Psoas muscle (tissue), 7 donors: ENCODE measurements at regions not wholly inside any gene's neighbourhood (a gene's known extent, or its start where the extent isn't known, plus 50 kb on each side); places are given as distances from the start of the nearest gene placed in this dataset.

Source experiments
- ATAC-seq, 4 donors: fragments of 200-7000 bp; cut with Tn5 transposase; one replicate each; pipeline ENCODE4 v1.9.1; 2020; ENCODE audit warnings: moderate library complexity in 3 of 4, mild to moderate bottlenecking in 2 of 4
- DNase-seq, 2 donors: peaks; one replicate each; pipeline ENCODE4 v3.0.0-alpha.2; 2020
- H3K27ac ChIP-seq: fragments of 200-600 bp; one replicate; pipeline ENCODE4 v1.8.0; 2022
- H3K27me3 ChIP-seq, 3 donors: fragments of 200-600 bp in 1 of 3; one replicate each; pipeline versions ENCODE4 v1.6.1 to v1.8.0; 2013 to 2022; ENCODE audit warnings: low read length in 2 of 3, mild to moderate bottlenecking in 2 of 3, moderate library complexity in 1 of 3; ENCODE audit not compliant: insufficient read depth in 3 of 3
- H3K36me3 ChIP-seq, 2 donors: fragments of 200-600 bp in 1 of 2; one replicate each; pipeline versions ENCODE4 v1.6.1 to v1.8.0; 2013 to 2022; ENCODE audit warnings: low read depth in 1 of 2, mild to moderate bottlenecking in 1 of 2, moderate library complexity in 1 of 2; ENCODE audit not compliant: insufficient read depth in 1 of 2
- H3K4me1 ChIP-seq: fragments of 200-600 bp; one replicate; pipeline ENCODE4 v1.8.0; 2022
- H3K4me3 ChIP-seq: fragments of 200-600 bp; one replicate; pipeline ENCODE4 v1.8.0; 2022; ENCODE audit warnings: mild to moderate bottlenecking
- H3K9me3 ChIP-seq: fragments of 200-600 bp; one replicate; pipeline ENCODE4 v1.8.0; 2022
- CTCF ChIP-seq: fragments of 200-600 bp; IDR thresholded peaks from one replicate; pipeline ENCODE4 v1.8.0; 2022; ENCODE audit warnings: antibody characterized with exemption
- WGBS, 3 donors: extraction: QIAGEN DNeasy Blood & Tissue Kit; methylation state at CpG; one replicate each; pipeline versions ENCODE4 v1.1.6 to v1.1.7; 2013; 5-methylcytosine and 5-hydroxymethylcytosine counted together
- intact Hi-C, 2 donors: fragments of 100-400 bp; cut with DNase I; formaldehyde crosslinking; loops; one replicate each; pipeline versions ENCODE4 v1.11.0 to v1.14.2; 2022
- donor health status: healthy with polysubstance abuse.
- donor health status: DM: no; HTN: no; CAD: no; lungs with moderate emphysema.
- donor health status: Bipolar disorder and iron deficiency.
- donor health status: healthy.
- donor health status: DM: yes; HTN: yes; CAD: no.
- donor health status: DM: no; HTN: no; CAD: no.
- donor health status: DM: yes; HTN: yes; CAD: no.

GRCh38 chr1:29782846-29783507 is 546.7 kb downstream of the PTPRU start:
- H3K27ac ChIP-seq, result no peak overlapping the region
- no peaks in the 10 kb centered on the region for H3K4me1 ChIP-seq
- WGBS, 3 donors, result 70 to 77% (median 75%) methylated on average over 6 of the region's 6 CpGs
- H3K27me3 ChIP-seq, result peaks cover 0 to 49% (median 5%) of the 10 kb centered on the region in 3 donors
- H3K36me3 ChIP-seq, result no peaks in the 10 kb centered on the region
- DNase-seq, result no peak
- TF ChIP-seq CTCF, result no peak
- intact Hi-C loops, result no loop called here
- ATAC-seq, result no peak
- no peak overlapping the region for H3K4me3 ChIP-seq
- no peaks in the 10 kb centered on the region for H3K9me3 ChIP-seq

- DNase-seq, result no peak
- no peak for ATAC-seq
- intact Hi-C loops, result no loop called here
- H3K4me3 ChIP-seq, result no peak overlapping the region
- peaks cover 0 to 36% (median 5%) of the 10 kb centered on the region in 3 donors for H3K27me3 ChIP-seq
- H3K9me3 ChIP-seq, result peaks cover 7% of the 10 kb centered on the region
- no peaks in the 10 kb centered on the region for H3K4me1 ChIP-seq
- H3K36me3 ChIP-seq, result no peaks in the 10 kb centered on the region
- WGBS, 3 donors, result 69 to 78% (median 78%) methylated on average over 5 of the region's 5 CpGs
- H3K27ac ChIP-seq, result no peak overlapping the region
- TF ChIP-seq CTCF, result no peak
Measured at GRCh38 chr1:29779146-29779545, 542.8 kb downstream of the PTPRU start.

GRCh38 chr1:29777522-29777921 is 541.2 kb downstream of the PTPRU start:
- no peak overlapping the region for H3K27ac ChIP-seq
- peaks cover 7% of the 10 kb centered on the region for H3K9me3 ChIP-seq
- no peak overlapping the region for H3K4me3 ChIP-seq
- peaks cover 0 to 36% (median 2%) of the 10 kb centered on the region in 3 donors for H3K27me3 ChIP-seq
- intact Hi-C loops, result no loop called here
- WGBS, 3 donors, result 75 to 87% (median 83%) methylated on average over 2 of the region's 2 CpGs
- H3K36me3 ChIP-seq, result no peaks in the 10 kb centered on the region
- ATAC-seq (no peak), DNase-seq (no peak)
- no peak for TF ChIP-seq CTCF
- peaks cover 4% of the 10 kb centered on the region for H3K4me1 ChIP-seq

GRCh38 chr1:29774355-29774754 is 538.0 kb downstream of the PTPRU start:
- DNase-seq (no peak), ATAC-seq (no peak)
- no peak overlapping the region for H3K27ac ChIP-seq
- no peak for TF ChIP-seq CTCF
- peaks cover 7% of the 10 kb centered on the region for H3K9me3 ChIP-seq
- no peak overlapping the region for H3K4me3 ChIP-seq
- intact Hi-C loops, result no loop called here
- H3K27me3 ChIP-seq, result peaks cover 0 to 17% (median 2%) of the 10 kb centered on the region in 3 donors
- no peaks in the 10 kb centered on the region for H3K36me3 ChIP-seq
- 91 to 99% (median 96%) methylated on average over 2 of the region's 2 CpGs for WGBS, 3 donors
- peaks cover 4% of the 10 kb centered on the region for H3K4me1 ChIP-seq

- Histone ChIP-seq H3K9me3 (peaks cover 7% of the 10 kb centered on the region), H3K36me3 (no peaks in the 10 kb centered on the region), H3K27me3 (peaks cover 1 to 19% (median 4%) of the 10 kb centered on the region in 3 donors), H3K27ac (no peak overlapping the region), H3K4me3 (no peak overlapping the region), H3K4me1 (peaks cover 4% of the 10 kb centered on the region)
- TF ChIP-seq CTCF, result no peak
- intact Hi-C loops, result no loop called here
- ATAC-seq (no peak), DNase-seq (no peak)
- WGBS, 3 donors, result 13 to 27% (median 20%) methylated on average over 4 of the region's 4 CpGs
Measured at GRCh38 chr1:29772584-29773100, 536.3 kb downstream of the PTPRU start.
